Epithelial cell of proximal tubule (primary cell): ENCODE measurements at regions not wholly inside any gene's neighbourhood (a gene's known extent, or its start where the extent isn't known, plus 50 kb on each side); places are given as distances from the start of the nearest gene placed in this dataset.

Experiments used
- DNase-seq: peaks from one replicate; pipeline ENCODE4 v3.0.0-alpha.2; 2011; ENCODE audit warnings: low read depth
- H3K4me3 ChIP-seq: 2 replicates; pipeline ENCODE4 v1.5.1; 2011; ENCODE audit warnings: low read depth, mild to moderate bottlenecking, low read length
- CTCF ChIP-seq: conservative IDR thresholded peaks from 2 replicates; pipeline ENCODE4 v1.5.1; 2012; ENCODE audit warnings: low read depth, mild to moderate bottlenecking, low read length

- DNase-seq = no peak
- no peak for TF ChIP-seq CTCF
- no peak overlapping the region for H3K4me3 ChIP-seq
These were observed 83.5 kb downstream of the HMX1 start for GRCh38 chr4:8788174-8788573.

- no peak for DNase-seq
- H3K4me3 ChIP-seq = no peak overlapping the region
These were observed 85.5 kb downstream of the HMX1 start for GRCh38 chr4:8786166-8786565.

GRCh38 chr4:8785656-8786142 is 85.9 kb downstream of the HMX1 start:
- TF ChIP-seq CTCF = no peak
- H3K4me3 ChIP-seq = no peak overlapping the region
- DNase-seq = no peak

More at GRCh38 chr4:8786166-8786565, 85.5 kb downstream of the HMX1 start:
- no peak for TF ChIP-seq CTCF

- no peak for DNase-seq
- H3K4me3 ChIP-seq = no peak overlapping the region
- no peak for TF ChIP-seq CTCF
These were observed 87.9 kb downstream of the HMX1 start for GRCh38 chr4:8783736-8784135.

- no peak for TF ChIP-seq CTCF
- H3K4me3 ChIP-seq = no peak overlapping the region
- no peak for DNase-seq
These were observed 89.5 kb downstream of the HMX1 start for GRCh38 chr4:8782135-8782534.

GRCh38 chr4:8781641-8782040 is 90.0 kb downstream of the HMX1 start:
- no peak for DNase-seq
- H3K4me3 ChIP-seq = no peak overlapping the region
- TF ChIP-seq CTCF = no peak

- no peak for DNase-seq
- H3K4me3 ChIP-seq = no peak overlapping the region
- TF ChIP-seq CTCF = no peak
These were observed 90.9 kb downstream of the HMX1 start for GRCh38 chr4:8780596-8781368.
